ENCODE measurements at regions not wholly inside any gene's neighbourhood (a gene's known extent, or its start where the extent isn't known, plus 50 kb on each side); places are given as distances from the start of the nearest gene placed in this dataset.

DNA sequence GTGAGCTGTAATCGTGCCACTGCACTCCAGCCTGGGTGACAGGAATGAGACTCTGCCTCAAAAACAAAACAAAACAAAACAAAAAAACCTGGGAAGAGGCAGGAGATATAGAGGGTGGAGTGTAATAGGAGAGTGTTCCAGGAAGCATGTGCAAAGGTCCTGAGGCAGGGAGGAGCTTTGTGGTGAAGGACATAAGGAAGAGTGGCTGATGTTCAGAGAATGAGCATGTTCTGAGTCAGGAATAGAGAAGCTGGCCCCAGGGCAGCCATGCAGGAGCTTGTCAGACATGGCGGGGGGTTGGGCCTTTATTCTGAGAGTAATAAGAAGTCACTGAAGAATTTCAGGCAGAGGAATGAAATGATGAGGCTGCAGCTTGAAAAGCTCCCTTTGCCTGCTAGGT, 337.0 kb downstream of the CDH26 start:
- Histone ChIP-seq H4K91ac (ENCODE audit: insufficient read depth, low read depth, low read length) (no peak overlapping the region), H2AFZ (replicated peaks; ENCODE audit: low read length, poor library complexity) (no peak overlapping the region), H2BK120ac (ENCODE audit: low read depth, low read length) (no peak overlapping the region), H3K9me3 (ENCODE audit: control insufficient read depth, insufficient read depth, low read length) (no peaks in the 10 kb centered on the region), H2BK5ac (ENCODE audit: low read depth, low read length, poor library complexity, severe bottlenecking) (no peak overlapping the region), H2AK5ac (ENCODE audit: low read depth, low read length) (no peak overlapping the region), H4K20me1 (ENCODE audit: insufficient read depth, low read length) (no peaks in the 10 kb centered on the region), H3K23ac (ENCODE audit: low read depth, low read length) (no peak overlapping the region), H2AK9ac (replicated peaks; ENCODE audit: low read depth, low read length, poor library complexity) (no peak overlapping the region), H3K9me1 (ENCODE audit: insufficient read depth, low read length) (no peaks in the 10 kb centered on the region), H3K27ac (ENCODE audit: insufficient read depth, low read length) (no peak overlapping the region), H4K8ac (ENCODE audit: low read depth in 2 of 2, low read length in 2 of 2) (no peak overlapping the region), H3K56ac (ENCODE audit: extremely low read depth, insufficient read depth, low read length) (no peak overlapping the region), H2BK15ac (ENCODE audit: low read depth, low read length) (no peak overlapping the region), H3K27me3 (ENCODE audit: control insufficient read depth, insufficient read depth, low read length) (no peaks in the 10 kb centered on the region), H3K18ac (ENCODE audit: low read depth, low read length) (no peak overlapping the region), H3K4me2 (ENCODE audit: low read depth, low read length) (no peak overlapping the region), H3K14ac (replicated peaks; ENCODE audit: low read depth, low read length) (no peak overlapping the region), H3K4me1 (ENCODE audit: control insufficient read depth, insufficient read depth, low read length) (no peaks in the 10 kb centered on the region), H4K5ac (ENCODE audit: low read depth, low read length) (no peak overlapping the region), H2BK20ac (ENCODE audit: low read depth, low read length) (no peak overlapping the region), H3K4me3 (ENCODE audit: insufficient read depth, low read depth, low read length) (no peak overlapping the region), H3K9ac (ENCODE audit: low read depth, low read length) (no peak overlapping the region), H3K36me3 (ENCODE audit: control insufficient read depth, insufficient read depth, low read length) (no peaks in the 10 kb centered on the region), H3K79me1 (ENCODE audit: low read depth in 1 of 2, low read length in 2 of 2) (no peaks in the 10 kb centered on the region), H3K4ac (ENCODE audit: low read depth, low read length) (no peak overlapping the region)
- ChIA-PET POLR2A (ENCODE audit: unreplicated experiment) (no interaction called here), CTCF (interaction anchor here (0.8 kb wide), 1 partner anchor 83 kb away, joined by 3 read pairs; no protein-coding TSS in a partner anchor)
- in situ Hi-C loops (cut with MboI; ENCODE audit: low sequenced_read_pairs) = no loop called here
- DNase-seq = no peak
- no peak for ATAC-seq (ENCODE audit: low read depth)
- dilution Hi-C loops (cut with HindIII; ENCODE audit: low sequenced_read_pairs, unreplicated experiment) = no loop called here
- WGBS, 2 experiments (ENCODE audit: extremely low coverage in 2 of 2, insufficient read length in 1 of 2) = 57% methylated on average over 1 of the region's 2 CpGs; no CpG with 5 or more reads in 1 of the 2 experiments
- intact Hi-C loops (cut with micrococcal nuclease) = no loop called here
- BruUV-seq (replicated peaks) = no TSS peak
- no peak for TF ChIP-seq USF2 (IDR thresholded peaks at IDR 0.05; ENCODE audit: low read depth, low read length)
- no peak for TF ChIP-seq MAFK (IDR thresholded peaks at IDR 0.05; ENCODE audit: low read depth, low read length)
- TF ChIP-seq RFX5 (IDR thresholded peaks at IDR 0.05; ENCODE audit: low read depth, low read length) = no peak
- TF ChIP-seq POLR2A (IDR thresholded peaks at IDR 0.05; ENCODE audit: low read depth, low read length) = no peak
- TF ChIP-seq CHD1 (IDR thresholded peaks at IDR 0.05; ENCODE audit: low read depth, low read length) = no peak
- TF ChIP-seq MXI1 (IDR thresholded peaks at IDR 0.05; ENCODE audit: borderline replicate concordance, low read depth, low read length) = no peak
- TF ChIP-seq SMC3 (IDR thresholded peaks at IDR 0.05; ENCODE audit: low read depth, low read length) = no peak
- no peak for TF ChIP-seq BHLHE40 (IDR thresholded peaks at IDR 0.05; ENCODE audit: low read depth, low read length)
- TF ChIP-seq CTCF (conservative IDR thresholded peaks at IDR 0.05; ENCODE audit: low read depth, low read length) = no peak
- TF ChIP-seq RAD21 (IDR thresholded peaks at IDR 0.05; ENCODE audit: low read length) = no peak
- no peak for TF ChIP-seq NFE2L2 (IDR thresholded peaks at IDR 0.05; ENCODE audit: low read depth, low read length)
- no peak for TF ChIP-seq MAZ (IDR thresholded peaks at IDR 0.05; ENCODE audit: borderline replicate concordance, low read depth, low read length)
- TF ChIP-seq RCOR1 (IDR thresholded peaks at IDR 0.05; ENCODE audit: insufficient replicate concordance, low read length) = no peak
- no peak for TF ChIP-seq FOS (IDR thresholded peaks at IDR 0.05; ENCODE audit: low read depth, low read length)
- TF ChIP-seq ELK1 (IDR thresholded peaks at IDR 0.05; ENCODE audit: borderline replicate concordance, low read depth, low read length) = no peak
- TF ChIP-seq CEBPB (IDR thresholded peaks at IDR 0.05; ENCODE audit: low read depth, low read length) = no peak
